ENCODE measurements at regions not wholly inside any gene's neighbourhood (a gene's known extent, or its start where the extent isn't known, plus 50 kb on each side); places are given as distances from the start of the nearest gene placed in this dataset.

DNA sequence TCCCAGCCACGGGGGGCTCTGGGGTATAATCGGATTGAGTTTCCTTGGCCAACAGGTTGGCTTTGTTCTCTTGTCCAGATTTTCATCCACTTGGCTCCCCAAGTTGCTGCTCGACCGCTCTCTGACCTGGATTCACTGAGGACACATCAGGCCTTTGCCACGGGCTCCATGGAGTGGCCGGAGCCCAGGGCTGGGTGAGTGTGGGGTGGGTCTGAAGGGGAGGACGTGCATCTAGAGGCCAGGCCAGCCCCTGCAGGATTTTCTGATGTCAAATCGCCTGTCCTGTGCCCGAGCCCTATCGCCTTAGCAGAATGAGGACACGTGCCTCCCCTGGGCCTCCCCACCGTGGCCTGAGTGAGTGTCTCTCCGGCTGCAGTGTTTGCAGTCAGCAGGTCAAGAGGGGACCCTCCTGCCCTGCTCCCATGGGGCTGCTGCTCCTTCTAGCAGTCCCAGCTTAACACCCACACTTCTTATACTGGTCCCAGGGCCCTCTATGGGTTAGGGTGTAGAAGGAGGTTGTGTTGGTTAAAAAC, 89.1 kb upstream of the BOD1 start:
- ChIA-PET CTCF (no interaction called here), POLR2A (no interaction called here)
- ATAC-seq (ENCODE audit: poor library complexity) (no peak), DNase-seq (no peak)
- no peaks in the 10 kb centered on the region for H3K27me3 ChIP-seq (ENCODE audit: control insufficient read depth in 1 of 2, insufficient read depth in 2 of 2, low read length in 2 of 2)
- no peak overlapping the region for H3K27ac ChIP-seq (ENCODE audit: low read depth in 1 of 2, low read length in 2 of 2)
- H3K4me1 ChIP-seq (ENCODE audit: insufficient read depth, low read length) = no peaks in the 10 kb centered on the region
- no peaks in the 10 kb centered on the region for H3K9me3 ChIP-seq (ENCODE audit: control insufficient read depth in 1 of 2, insufficient read depth in 1 of 2, low read length in 2 of 2)
- H3K27me3 Mint-ChIP-seq = no peaks in the 10 kb centered on the region
- no peak overlapping the region for H3K4me3 ChIP-seq (ENCODE audit: low read length)
- H3K36me3 ChIP-seq (ENCODE audit: insufficient read depth, low read length) = no peaks in the 10 kb centered on the region
- no peak overlapping the region for H3K4me3 Mint-ChIP-seq
- intact Hi-C loops (cut with DNase I, micrococcal nuclease) = no loop called here
- TF ChIP-seq, protein P1, sequence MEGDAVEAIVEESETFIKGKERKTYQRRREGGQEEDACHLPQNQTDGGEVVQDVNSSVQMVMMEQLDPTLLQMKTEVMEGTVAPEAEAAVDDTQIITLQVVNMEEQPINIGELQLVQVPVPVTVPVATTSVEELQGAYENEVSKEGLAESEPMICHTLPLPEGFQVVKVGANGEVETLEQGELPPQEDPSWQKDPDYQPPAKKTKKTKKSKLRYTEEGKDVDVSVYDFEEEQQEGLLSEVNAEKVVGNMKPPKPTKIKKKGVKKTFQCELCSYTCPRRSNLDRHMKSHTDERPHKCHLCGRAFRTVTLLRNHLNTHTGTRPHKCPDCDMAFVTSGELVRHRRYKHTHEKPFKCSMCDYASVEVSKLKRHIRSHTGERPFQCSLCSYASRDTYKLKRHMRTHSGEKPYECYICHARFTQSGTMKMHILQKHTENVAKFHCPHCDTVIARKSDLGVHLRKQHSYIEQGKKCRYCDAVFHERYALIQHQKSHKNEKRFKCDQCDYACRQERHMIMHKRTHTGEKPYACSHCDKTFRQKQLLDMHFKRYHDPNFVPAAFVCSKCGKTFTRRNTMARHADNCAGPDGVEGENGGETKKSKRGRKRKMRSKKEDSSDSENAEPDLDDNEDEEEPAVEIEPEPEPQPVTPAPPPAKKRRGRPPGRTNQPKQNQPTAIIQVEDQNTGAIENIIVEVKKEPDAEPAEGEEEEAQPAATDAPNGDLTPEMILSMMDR (IDR thresholded peaks at IDR 0.05) = no peak
- H3K36me3 Mint-ChIP-seq (ENCODE audit: low read depth) = no peaks in the 10 kb centered on the region
- no peak overlapping the region for H3K27ac Mint-ChIP-seq
- no peaks in the 10 kb centered on the region for H3K9me3 Mint-ChIP-seq
- no peaks in the 10 kb centered on the region for H3K4me1 Mint-ChIP-seq (ENCODE audit: low read depth)

DNA sequence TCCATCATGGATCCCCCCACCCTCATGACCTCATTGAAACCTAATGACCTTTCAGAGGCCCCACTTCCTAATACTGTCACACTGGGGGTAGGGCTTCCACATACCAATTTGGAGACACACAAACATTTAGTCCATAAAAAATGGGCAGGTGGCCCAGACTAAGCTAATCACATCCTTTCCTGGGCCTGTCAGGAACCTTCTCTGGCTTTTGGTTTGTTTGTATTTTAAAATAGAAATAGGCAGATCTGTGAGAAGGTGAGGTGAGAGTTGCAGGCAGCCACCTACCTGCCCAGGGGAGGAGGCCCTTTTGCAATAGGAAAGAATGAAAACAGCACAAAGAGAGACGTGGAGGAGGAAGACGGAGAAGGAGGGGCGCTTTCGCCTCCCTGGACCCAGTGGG, 90.2 kb upstream of the BOD1 start:
- POLR2A ChIA-PET = no interaction called here
- no peaks in the 10 kb centered on the region for H3K9me3 Mint-ChIP-seq
- no peaks in the 10 kb centered on the region for H3K36me3 ChIP-seq (ENCODE audit: insufficient read depth, low read length)
- H3K4me1 Mint-ChIP-seq (ENCODE audit: low read depth) = no peaks in the 10 kb centered on the region
- H3K27ac Mint-ChIP-seq = no peak overlapping the region
- no peaks in the 10 kb centered on the region for H3K27me3 Mint-ChIP-seq
- H3K4me3 ChIP-seq (ENCODE audit: low read length) = no peak overlapping the region
- no peaks in the 10 kb centered on the region for H3K4me1 ChIP-seq (ENCODE audit: insufficient read depth, low read length)
- CTCF ChIA-PET = no interaction called here
- no peaks in the 10 kb centered on the region for H3K36me3 Mint-ChIP-seq (ENCODE audit: low read depth)
- TF ChIP-seq, protein P1 (IDR thresholded peaks at IDR 0.05) = no peak
- DNase-seq (no peak), ATAC-seq (ENCODE audit: poor library complexity) (no peak)
- H3K27me3 ChIP-seq (ENCODE audit: control insufficient read depth in 1 of 2, insufficient read depth in 2 of 2, low read length in 2 of 2) = no peaks in the 10 kb centered on the region
- H3K9me3 ChIP-seq (ENCODE audit: control insufficient read depth in 1 of 2, insufficient read depth in 1 of 2, low read length in 2 of 2) = no peaks in the 10 kb centered on the region
- intact Hi-C loops (cut with DNase I, micrococcal nuclease) = no loop called here
- H3K27ac ChIP-seq (ENCODE audit: low read depth in 1 of 2, low read length in 2 of 2) = no peak overlapping the region
- H3K4me3 Mint-ChIP-seq = no peak overlapping the region

GRCh38 chr5:173707392-173707791, 90.9 kb upstream of the BOD1 start:
- POLR2A ChIA-PET = no interaction called here
- no peak overlapping the region for H3K4me3 ChIP-seq (ENCODE audit: low read length)
- ATAC-seq (ENCODE audit: poor library complexity) (no peak), DNase-seq (no peak)
- Mint-ChIP-seq H3K9me3 (no peaks in the 10 kb centered on the region), H3K4me1 (ENCODE audit: low read depth) (no peaks in the 10 kb centered on the region), H3K27me3 (no peaks in the 10 kb centered on the region), H3K4me3 (no peak overlapping the region), H3K27ac (no peak overlapping the region), H3K36me3 (ENCODE audit: low read depth) (no peaks in the 10 kb centered on the region)
- no peaks in the 10 kb centered on the region for H3K36me3 ChIP-seq (ENCODE audit: insufficient read depth, low read length)
- H3K27me3 ChIP-seq (ENCODE audit: control insufficient read depth in 1 of 2, insufficient read depth in 2 of 2, low read length in 2 of 2) = no peaks in the 10 kb centered on the region
- CTCF ChIA-PET = no interaction called here
- no peaks in the 10 kb centered on the region for H3K4me1 ChIP-seq (ENCODE audit: insufficient read depth, low read length)
- no peaks in the 10 kb centered on the region for H3K9me3 ChIP-seq (ENCODE audit: control insufficient read depth in 1 of 2, insufficient read depth in 1 of 2, low read length in 2 of 2)
- TF ChIP-seq, protein P1 (IDR thresholded peaks at IDR 0.05) = no peak
- intact Hi-C loops (cut with DNase I, micrococcal nuclease) = no loop called here
- no peak overlapping the region for H3K27ac ChIP-seq (ENCODE audit: low read depth in 1 of 2, low read length in 2 of 2)

All from CD4-positive, alpha-beta T cell (primary cell).